ENCODE measurements at regions not wholly inside any gene's neighbourhood (a gene's known extent, or its start where the extent isn't known, plus 50 kb on each side); places are given as distances from the start of the nearest gene placed in this dataset.

GRCh38 chr7:149569025-149569725 is 71.6 kb upstream of the ZNF746 start:
- FAIRE-seq (peak; percentile 15), DNase-seq (no peak)
- Histone ChIP-seq H3K36me3 (ENCODE audit: control insufficient read depth in 3 of 3, insufficient read depth in 2 of 3, low read depth in 1 of 3, low read length in 3 of 3) (peaks cover 6 to 23% (median 6%) of the 10 kb centered on the region in 3 donors), H3K27ac (ENCODE audit: low read depth in 1 of 3, low read length in 2 of 3) (no peak overlapping the region), H3K4me1 (ENCODE audit: control insufficient read depth in 3 of 3, insufficient read depth in 2 of 3, low read depth in 1 of 3, low read length in 2 of 3) (no peaks in the 10 kb centered on the region), H3K27me3 (ENCODE audit: control insufficient read depth in 3 of 3, insufficient read depth in 3 of 3, low read length in 3 of 3) (no peaks in the 10 kb centered on the region), H3K4me3 (ENCODE audit: low read depth in 1 of 3, low read length in 3 of 3) (no peak overlapping the region), H3K9me3 (ENCODE audit: control insufficient read depth in 2 of 2, insufficient read depth in 1 of 2, low read depth in 1 of 2, low read length in 1 of 2) (peaks cover 1 to 34% of the 10 kb centered on the region in 2 donors)
- WGBS, 3 donors, result 95 to 98% (median 95%) methylated on average over 6 of the region's 6 CpGs

GRCh38 chr7:149568218-149568617 is 70.6 kb upstream of the ZNF746 start:
- Histone ChIP-seq H3K9me3 (ENCODE audit: control insufficient read depth in 2 of 2, insufficient read depth in 1 of 2, low read depth in 1 of 2, low read length in 1 of 2) (peaks cover 1 to 34% of the 10 kb centered on the region in 2 donors), H3K27ac (ENCODE audit: low read depth in 1 of 3, low read length in 2 of 3) (no peak overlapping the region), H3K4me3 (ENCODE audit: low read depth in 1 of 3, low read length in 3 of 3) (no peak overlapping the region), H3K36me3 (ENCODE audit: control insufficient read depth in 3 of 3, insufficient read depth in 2 of 3, low read depth in 1 of 3, low read length in 3 of 3) (peaks cover 6 to 23% (median 6%) of the 10 kb centered on the region in 3 donors), H3K4me1 (ENCODE audit: control insufficient read depth in 3 of 3, insufficient read depth in 2 of 3, low read depth in 1 of 3, low read length in 2 of 3) (no peaks in the 10 kb centered on the region), H3K27me3 (ENCODE audit: control insufficient read depth in 3 of 3, insufficient read depth in 3 of 3, low read length in 3 of 3) (no peaks in the 10 kb centered on the region)
- DNase-seq (no peak), FAIRE-seq (no peak)
- WGBS, 3 donors, result 96 to 97% (median 97%) methylated on average over 5 of the region's 5 CpGs

GRCh38 chr7:149566103-149566502 is 68.5 kb upstream of the ZNF746 start:
- WGBS, 3 donors, result 97 to 98% (median 97%) methylated on average over 3 of the region's 3 CpGs
- Histone ChIP-seq H3K4me3 (ENCODE audit: low read depth in 1 of 3, low read length in 3 of 3) (no peak overlapping the region), H3K36me3 (ENCODE audit: control insufficient read depth in 3 of 3, insufficient read depth in 2 of 3, low read depth in 1 of 3, low read length in 3 of 3) (peaks cover 6 to 26% (median 6%) of the 10 kb centered on the region in 3 donors), H3K9me3 (ENCODE audit: control insufficient read depth in 2 of 2, insufficient read depth in 1 of 2, low read depth in 1 of 2, low read length in 1 of 2) (peaks cover 1 to 34% of the 10 kb centered on the region in 2 donors), H3K27me3 (ENCODE audit: control insufficient read depth in 3 of 3, insufficient read depth in 3 of 3, low read length in 3 of 3) (no peaks in the 10 kb centered on the region), H3K4me1 (ENCODE audit: control insufficient read depth in 3 of 3, insufficient read depth in 2 of 3, low read depth in 1 of 3, low read length in 2 of 3) (no peaks in the 10 kb centered on the region), H3K27ac (ENCODE audit: low read depth in 1 of 3, low read length in 2 of 3) (no peak overlapping the region)
- DNase-seq, result no peak
- FAIRE-seq, result no peak

DNA sequence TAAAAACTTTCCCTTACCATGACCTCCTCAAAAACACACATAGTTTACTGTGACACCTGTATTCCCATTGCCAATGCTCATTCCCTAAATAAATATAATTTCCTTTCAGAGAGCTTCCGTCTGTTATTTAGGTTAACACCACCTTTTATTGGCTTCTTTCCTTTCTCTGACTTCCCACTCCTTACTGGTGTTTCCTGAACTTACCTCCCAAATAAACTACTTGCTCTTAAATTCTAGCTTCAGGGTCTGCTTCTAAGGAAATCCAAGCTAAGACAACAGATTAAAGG is 67.4 kb upstream of the ZNF746 start:
- FAIRE-seq, result no peak

DNA sequence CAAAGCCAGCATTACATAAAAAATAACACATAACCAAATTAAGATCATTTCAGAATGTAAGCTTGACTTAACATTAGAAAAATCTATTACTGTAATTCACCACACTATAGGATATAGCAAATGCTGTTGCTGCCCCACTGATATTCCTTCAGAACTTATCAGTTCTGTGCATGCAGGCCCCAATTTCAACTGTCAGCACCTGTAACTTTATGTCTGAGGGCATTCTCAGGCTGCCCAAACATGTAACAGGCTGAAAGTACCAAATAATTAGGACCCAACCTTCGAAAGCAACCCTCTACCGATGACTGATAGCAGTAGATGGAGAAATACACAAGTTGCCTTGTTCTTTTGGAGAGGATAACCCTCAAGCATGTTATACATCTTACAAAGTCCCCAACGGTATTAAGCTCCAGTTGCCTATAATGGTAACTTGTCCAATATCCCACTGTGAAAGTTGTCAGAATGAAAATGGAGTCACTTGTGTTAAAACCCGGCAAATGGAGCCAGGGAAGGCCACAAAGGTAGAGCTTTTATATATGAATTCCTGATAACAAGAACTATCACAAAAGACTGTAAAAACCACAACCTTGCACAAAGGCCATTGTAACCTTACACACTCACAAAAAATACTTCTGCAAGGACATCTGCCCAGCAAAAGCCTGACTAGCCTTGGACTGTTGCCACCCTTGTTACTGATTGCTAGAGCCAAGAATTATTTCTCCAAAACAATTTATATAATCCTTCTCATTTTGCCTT is 66.9 kb upstream of the ZNF746 start:
- 97 to 98% (median 97%) methylated on average over 4 of the region's 4 CpGs for WGBS, 3 donors
- Histone ChIP-seq H3K9me3 (ENCODE audit: control insufficient read depth in 2 of 2, insufficient read depth in 1 of 2, low read depth in 1 of 2, low read length in 1 of 2) (peaks cover 0 to 21% of the 10 kb centered on the region in 2 donors), H3K36me3 (ENCODE audit: control insufficient read depth in 3 of 3, insufficient read depth in 2 of 3, low read depth in 1 of 3, low read length in 3 of 3) (peaks cover 6 to 32% (median 6%) of the 10 kb centered on the region in 3 donors), H3K27ac (ENCODE audit: low read depth in 1 of 3, low read length in 2 of 3) (no peak overlapping the region), H3K27me3 (ENCODE audit: control insufficient read depth in 3 of 3, insufficient read depth in 3 of 3, low read length in 3 of 3) (no peaks in the 10 kb centered on the region), H3K4me1 (ENCODE audit: control insufficient read depth in 3 of 3, insufficient read depth in 2 of 3, low read depth in 1 of 3, low read length in 2 of 3) (no peaks in the 10 kb centered on the region), H3K4me3 (ENCODE audit: low read depth in 1 of 3, low read length in 3 of 3) (no peak overlapping the region)
- no peak for DNase-seq
- no peak for FAIRE-seq

More for the DNA sequence above, 67.4 kb upstream of the ZNF746 start:
- DNase-seq, result no peak
- Histone ChIP-seq H3K27ac (ENCODE audit: low read depth in 1 of 3, low read length in 2 of 3) (no peak overlapping the region), H3K4me1 (ENCODE audit: control insufficient read depth in 3 of 3, insufficient read depth in 2 of 3, low read depth in 1 of 3, low read length in 2 of 3) (no peaks in the 10 kb centered on the region), H3K4me3 (ENCODE audit: low read depth in 1 of 3, low read length in 3 of 3) (no peak overlapping the region), H3K27me3 (ENCODE audit: control insufficient read depth in 3 of 3, insufficient read depth in 3 of 3, low read length in 3 of 3) (no peaks in the 10 kb centered on the region), H3K36me3 (ENCODE audit: control insufficient read depth in 3 of 3, insufficient read depth in 2 of 3, low read depth in 1 of 3, low read length in 3 of 3) (peaks cover 6 to 32% (median 6%) of the 10 kb centered on the region in 3 donors), H3K9me3 (ENCODE audit: control insufficient read depth in 2 of 2, insufficient read depth in 1 of 2, low read depth in 1 of 2, low read length in 1 of 2) (peaks cover 0 to 27% of the 10 kb centered on the region in 2 donors)
- WGBS, 3 donors, result 79 to 95% (median 88%) methylated on average over 1 of the region's 1 CpG

GRCh38 chr7:149562602-149563001 is 65.0 kb upstream of the ZNF746 start:
- Histone ChIP-seq H3K4me3 (ENCODE audit: low read depth in 1 of 3, low read length in 3 of 3) (no peak overlapping the region), H3K27ac (ENCODE audit: low read depth in 1 of 3, low read length in 2 of 3) (no peak overlapping the region), H3K27me3 (ENCODE audit: control insufficient read depth in 3 of 3, insufficient read depth in 3 of 3, low read length in 3 of 3) (no peaks in the 10 kb centered on the region), H3K36me3 (ENCODE audit: control insufficient read depth in 3 of 3, insufficient read depth in 2 of 3, low read depth in 1 of 3, low read length in 3 of 3) (peaks cover 5 to 35% (median 5%) of the 10 kb centered on the region in 3 donors), H3K9me3 (ENCODE audit: control insufficient read depth in 2 of 2, insufficient read depth in 1 of 2, low read depth in 1 of 2, low read length in 1 of 2) (peaks cover 0 to 10% of the 10 kb centered on the region in 2 donors), H3K4me1 (ENCODE audit: control insufficient read depth in 3 of 3, insufficient read depth in 2 of 3, low read depth in 1 of 3, low read length in 2 of 3) (no peaks in the 10 kb centered on the region)
- WGBS, 3 donors, result 75 to 91% (median 89%) methylated on average over 4 of the region's 4 CpGs
- DNase-seq (no peak), FAIRE-seq (no peak)

GRCh38 chr7:149561072-149561471 is 63.5 kb upstream of the ZNF746 start:
- peaks cover 0 to 3% of the 10 kb centered on the region in 2 donors for H3K9me3 ChIP-seq (ENCODE audit: control insufficient read depth in 2 of 2, insufficient read depth in 1 of 2, low read depth in 1 of 2, low read length in 1 of 2)
- H3K4me3 ChIP-seq (ENCODE audit: low read depth in 1 of 3, low read length in 3 of 3), result no peak overlapping the region
- no peaks in the 10 kb centered on the region for H3K4me1 ChIP-seq (ENCODE audit: control insufficient read depth in 3 of 3, insufficient read depth in 2 of 3, low read depth in 1 of 3, low read length in 2 of 3)
- WGBS, 3 donors, result 92 to 97% (median 97%) methylated on average over 3 of the region's 3 CpGs
- DNase-seq (no peak), FAIRE-seq (no peak)
- peaks cover 2 to 34% (median 3%) of the 10 kb centered on the region in 3 donors for H3K36me3 ChIP-seq (ENCODE audit: control insufficient read depth in 3 of 3, insufficient read depth in 2 of 3, low read depth in 1 of 3, low read length in 3 of 3)
- no peak overlapping the region for H3K27ac ChIP-seq (ENCODE audit: low read depth in 1 of 3, low read length in 2 of 3)
- H3K27me3 ChIP-seq (ENCODE audit: control insufficient read depth in 3 of 3, insufficient read depth in 3 of 3, low read length in 3 of 3), result no peaks in the 10 kb centered on the region

GRCh38 chr7:149559711-149560110 is 62.1 kb upstream of the ZNF746 start:
- H3K4me3 ChIP-seq (ENCODE audit: low read depth in 1 of 3, low read length in 3 of 3), result no peak overlapping the region
- WGBS, 3 donors, result 89 to 98% (median 95%) methylated on average over 4 of the region's 4 CpGs

More at GRCh38 chr7:149559711-149560110, 62.1 kb upstream of the ZNF746 start:
- H3K9me3 ChIP-seq (ENCODE audit: control insufficient read depth in 2 of 2, insufficient read depth in 1 of 2, low read depth in 1 of 2, low read length in 1 of 2), result peaks cover 0 to 3% of the 10 kb centered on the region in 2 donors
- DNase-seq (no peak), FAIRE-seq (no peak)
- peaks cover under 1 to 34% (median 5%) of the 10 kb centered on the region in 3 donors for H3K36me3 ChIP-seq (ENCODE audit: control insufficient read depth in 3 of 3, insufficient read depth in 2 of 3, low read depth in 1 of 3, low read length in 3 of 3)
- H3K4me1 ChIP-seq (ENCODE audit: control insufficient read depth in 3 of 3, insufficient read depth in 2 of 3, low read depth in 1 of 3, low read length in 2 of 3), result no peaks in the 10 kb centered on the region
- H3K27ac ChIP-seq (ENCODE audit: low read depth in 1 of 3, low read length in 2 of 3), result no peak overlapping the region
- H3K27me3 ChIP-seq (ENCODE audit: control insufficient read depth in 3 of 3, insufficient read depth in 3 of 3, low read length in 3 of 3), result no peaks in the 10 kb centered on the region
